RKO (cell line): ENCODE measurements at regions not wholly inside any gene's neighbourhood (a gene's known extent, or its start where the extent isn't known, plus 50 kb on each side); places are given as distances from the start of the nearest gene placed in this dataset.
"Not testable (repeated sequence)": the region's sequence is repeated elsewhere in the genome, so short reads cannot be mapped to it uniquely, and the experiment has no call there.

Source experiments
- DNase-seq: peaks from one replicate; pipeline ENCODE4 v3.0.0-alpha.2; 2016; ENCODE audit warnings: low spot score

- DNase-seq = not testable (repeated sequence)
Measured at GRCh38 chr4:27075603-27076002, 215.0 kb downstream of the STIM2 start.

GRCh38 chr4:27078934-27079455, 218.4 kb downstream of the STIM2 start:
- DNase-seq = no peak

GRCh38 chr4:27081675-27082586, 221.3 kb downstream of the STIM2 start:
- no peak for DNase-seq

- no peak for DNase-seq
Measured at GRCh38 chr4:27082776-27083175, 222.1 kb downstream of the STIM2 start.

GRCh38 chr4:27084685-27085361, 224.2 kb downstream of the STIM2 start:
- DNase-seq = no peak

- no peak for DNase-seq
Measured at GRCh38 chr4:27085396-27085795, 224.8 kb downstream of the STIM2 start.

GRCh38 chr4:27087306-27088045, 226.8 kb downstream of the STIM2 start:
- DNase-seq = no peak

- DNase-seq = no peak
Measured at GRCh38 chr4:27088491-27088890, 227.8 kb downstream of the STIM2 start.

- DNase-seq = no peak
Measured at GRCh38 chr4:27089186-27089585, 228.5 kb downstream of the STIM2 start.

- no peak for DNase-seq
Measured at GRCh38 chr4:27090406-27090805, 229.8 kb downstream of the STIM2 start.

- DNase-seq = no peak
Measured at GRCh38 chr4:27094224-27094623, 233.6 kb downstream of the STIM2 start.

- no peak for DNase-seq
Measured at GRCh38 chr4:27094783-27095182, 234.1 kb downstream of the STIM2 start.

- no peak for DNase-seq
Measured at GRCh38 chr4:27096142-27096824, 235.6 kb downstream of the STIM2 start.

- DNase-seq = no peak
Measured at GRCh38 chr4:27098034-27098433, 237.4 kb downstream of the STIM2 start.

GRCh38 chr4:27100713-27101112, 240.1 kb downstream of the STIM2 start:
- no peak for DNase-seq

GRCh38 chr4:27101126-27101525, 240.5 kb downstream of the STIM2 start:
- DNase-seq = no peak

- DNase-seq = no peak
Measured at GRCh38 chr4:27101561-27101960, 240.9 kb downstream of the STIM2 start.

- no peak for DNase-seq
Measured at GRCh38 chr4:27111627-27112026, 251.0 kb downstream of the STIM2 start.

- DNase-seq = no peak
Measured at GRCh38 chr4:27112587-27112986, 251.9 kb downstream of the STIM2 start.

GRCh38 chr4:27115221-27115620, 254.6 kb downstream of the STIM2 start:
- DNase-seq = no peak

- no peak for DNase-seq
Measured at GRCh38 chr4:27117453-27117852, 256.8 kb downstream of the STIM2 start.

GRCh38 chr4:27119239-27119638, 258.6 kb downstream of the STIM2 start:
- no peak for DNase-seq
